Ascending aorta (tissue), 2 donors: ENCODE measurements at regions not wholly inside any gene's neighbourhood (a gene's known extent, or its start where the extent isn't known, plus 50 kb on each side); places are given as distances from the start of the nearest gene placed in this dataset.

Experiments used
- DNase-seq, 2 donors: peaks; one replicate each; pipeline ENCODE4 v3.0.0-alpha.2; 2019; ENCODE audit warnings: low spot score in 2 of 2
- H3K27ac ChIP-seq, 2 donors: fragments of 200-600 bp; sonication (generic); one replicate each; pipeline ENCODE4 v1.5.1; 2016 to 2017; ENCODE audit warnings: mild to moderate bottlenecking in 1 of 2
- H3K27me3 ChIP-seq: fragments of 200-600 bp; sonication (generic); one replicate; pipeline ENCODE4 v1.5.1; 2017
- H3K36me3 ChIP-seq, 2 donors: fragments of 200-600 bp; sonication (generic); one replicate each; pipeline ENCODE4 v1.5.1; 2016
- H3K4me1 ChIP-seq, 2 donors: fragments of 200-600 bp; sonication (generic); one replicate each; pipeline ENCODE4 v1.5.1; 2016 to 2017; ENCODE audit warnings: mild to moderate bottlenecking in 1 of 2
- H3K4me3 ChIP-seq, 2 donors: fragments of 200-600 bp; sonication (generic); one replicate each; pipeline ENCODE4 v1.5.1; 2016 to 2017; ENCODE audit warnings: mild to moderate bottlenecking in 1 of 2
- H3K9me3 ChIP-seq, 2 donors: fragments of 200-600 bp; sonication (generic); one replicate each; pipeline ENCODE4 v1.5.1; 2016
- intact Hi-C: fragments of 100-400 bp; cut with DNase I; formaldehyde crosslinking; loops from one replicate; pipeline ENCODE4 v1.15.1; 2023
- TF ChIP-seq, protein P1 (sequence below), 3 experiments: fragments of 200-600 bp in 2 of 3; fragments of 450-650 bp in 1 of 3; sonication (generic) in 2 of 3; IDR thresholded peaks; one replicate each; pipeline ENCODE4 v1.5.1; 2016 to 2019; ENCODE audit warnings: antibody characterized with exemption in 3 of 3, mild to moderate bottlenecking in 1 of 3, moderate library complexity in 1 of 3

DNA sequence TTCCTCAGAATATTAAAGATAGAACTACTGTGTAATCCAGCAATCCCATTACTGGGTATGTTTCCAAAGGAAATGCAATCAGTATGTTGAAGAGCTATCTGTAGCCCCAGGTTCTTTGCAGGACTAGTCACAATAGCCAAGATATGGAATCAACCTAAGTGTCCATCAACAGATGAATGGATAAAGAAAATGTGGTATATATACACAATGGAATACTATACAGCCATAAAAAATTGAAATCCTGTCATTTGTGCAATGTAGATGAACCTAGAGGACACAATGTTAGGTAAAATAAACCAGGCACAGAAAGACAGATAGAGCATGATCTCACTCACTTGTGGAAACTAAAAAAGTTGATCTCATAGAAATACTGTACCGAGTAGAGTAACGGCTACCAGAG lies 306.0 kb upstream of the MARCKS start:
- Histone ChIP-seq H3K27ac (no peak overlapping the region), H3K36me3 (no peaks in the 10 kb centered on the region), H3K4me1 (no peaks in the 10 kb centered on the region), H3K9me3 (peaks cover 0 to 6% of the 10 kb centered on the region in 2 donors), H3K4me3 (no peak overlapping the region), H3K27me3 (no peaks in the 10 kb centered on the region)
- intact Hi-C loops, result no loop called here
- TF ChIP-seq, protein P1, sequence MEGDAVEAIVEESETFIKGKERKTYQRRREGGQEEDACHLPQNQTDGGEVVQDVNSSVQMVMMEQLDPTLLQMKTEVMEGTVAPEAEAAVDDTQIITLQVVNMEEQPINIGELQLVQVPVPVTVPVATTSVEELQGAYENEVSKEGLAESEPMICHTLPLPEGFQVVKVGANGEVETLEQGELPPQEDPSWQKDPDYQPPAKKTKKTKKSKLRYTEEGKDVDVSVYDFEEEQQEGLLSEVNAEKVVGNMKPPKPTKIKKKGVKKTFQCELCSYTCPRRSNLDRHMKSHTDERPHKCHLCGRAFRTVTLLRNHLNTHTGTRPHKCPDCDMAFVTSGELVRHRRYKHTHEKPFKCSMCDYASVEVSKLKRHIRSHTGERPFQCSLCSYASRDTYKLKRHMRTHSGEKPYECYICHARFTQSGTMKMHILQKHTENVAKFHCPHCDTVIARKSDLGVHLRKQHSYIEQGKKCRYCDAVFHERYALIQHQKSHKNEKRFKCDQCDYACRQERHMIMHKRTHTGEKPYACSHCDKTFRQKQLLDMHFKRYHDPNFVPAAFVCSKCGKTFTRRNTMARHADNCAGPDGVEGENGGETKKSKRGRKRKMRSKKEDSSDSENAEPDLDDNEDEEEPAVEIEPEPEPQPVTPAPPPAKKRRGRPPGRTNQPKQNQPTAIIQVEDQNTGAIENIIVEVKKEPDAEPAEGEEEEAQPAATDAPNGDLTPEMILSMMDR (IDR thresholded peaks at IDR 0.05), result no peak
- no peak for DNase-seq

DNA sequence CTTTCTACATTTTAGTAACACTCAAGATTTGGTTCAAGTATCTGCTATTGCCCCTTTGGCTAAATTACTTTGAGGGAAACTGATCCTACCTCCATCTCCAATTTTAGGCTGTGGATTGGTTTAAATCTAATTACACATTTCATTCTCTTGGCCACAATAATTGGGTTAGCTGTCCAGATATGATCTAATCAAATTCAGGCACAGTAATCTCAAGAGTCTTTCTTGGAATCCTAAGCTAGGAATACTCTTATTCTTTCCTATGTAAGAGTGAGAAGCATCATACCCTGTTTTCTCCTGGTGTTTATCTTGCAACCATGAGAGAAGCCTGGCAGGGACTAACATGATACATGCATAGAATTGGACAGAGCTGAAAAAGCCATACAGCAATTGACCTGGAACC lies 300.4 kb upstream of the MARCKS start:
- Histone ChIP-seq H3K36me3 (no peaks in the 10 kb centered on the region), H3K4me1 (no peaks in the 10 kb centered on the region), H3K9me3 (no peaks in the 10 kb centered on the region), H3K4me3 (no peak overlapping the region), H3K27me3 (no peaks in the 10 kb centered on the region), H3K27ac (no peak overlapping the region)
- no peak for DNase-seq
- intact Hi-C loops, result no loop called here
- TF ChIP-seq, protein P1 (IDR thresholded peaks at IDR 0.05), result no peak

DNA sequence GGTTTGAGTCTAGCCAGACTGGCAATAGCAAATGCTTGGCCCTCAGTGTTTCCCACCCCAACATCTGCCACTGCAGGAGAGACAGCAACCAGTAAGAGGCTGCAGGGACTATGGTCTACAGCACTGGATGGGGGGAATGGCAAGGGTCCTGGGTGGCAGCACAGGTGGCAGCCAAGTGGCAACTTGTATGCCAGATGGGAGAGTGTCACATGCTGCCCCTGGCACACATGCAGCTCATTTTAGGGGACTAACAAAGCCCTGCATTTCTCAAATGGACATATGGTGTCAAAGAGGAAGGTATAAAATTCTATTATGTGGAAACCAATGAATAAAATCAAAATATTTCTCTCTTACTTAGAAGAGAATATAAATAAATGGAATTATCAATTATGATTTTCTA lies 298.7 kb upstream of the MARCKS start:
- Histone ChIP-seq H3K4me3 (no peak overlapping the region), H3K4me1 (no peaks in the 10 kb centered on the region), H3K27me3 (no peaks in the 10 kb centered on the region), H3K9me3 (no peaks in the 10 kb centered on the region), H3K27ac (no peak overlapping the region), H3K36me3 (no peaks in the 10 kb centered on the region)
- intact Hi-C loops, result no loop called here
- DNase-seq, result no peak
- TF ChIP-seq, protein P1 (IDR thresholded peaks at IDR 0.05), result no peak

DNA sequence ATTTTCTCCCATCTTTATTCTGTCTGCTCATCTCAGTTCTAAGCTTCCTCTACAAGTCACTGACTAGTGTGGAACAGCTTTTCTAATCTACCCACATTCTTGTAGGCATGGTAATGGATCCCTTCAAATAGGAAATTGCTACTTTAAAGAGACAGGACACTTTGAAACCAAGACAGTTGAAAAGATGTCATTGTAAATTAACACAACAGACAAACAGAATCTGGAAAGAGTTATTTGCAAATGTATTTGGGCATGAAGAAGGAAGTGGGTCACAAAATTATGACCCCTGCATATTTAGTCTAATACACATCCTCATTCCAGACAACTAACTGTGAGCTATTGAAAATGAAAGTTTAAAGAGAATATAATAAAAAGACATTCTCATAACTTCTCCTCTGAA lies 298.2 kb upstream of the MARCKS start:
- Histone ChIP-seq H3K9me3 (no peaks in the 10 kb centered on the region), H3K27ac (no peak overlapping the region), H3K36me3 (no peaks in the 10 kb centered on the region), H3K4me3 (no peak overlapping the region), H3K4me1 (no peaks in the 10 kb centered on the region), H3K27me3 (no peaks in the 10 kb centered on the region)
- TF ChIP-seq, protein P1 (IDR thresholded peaks at IDR 0.05), result no peak
- DNase-seq, result no peak
- intact Hi-C loops, result no loop called here

DNA sequence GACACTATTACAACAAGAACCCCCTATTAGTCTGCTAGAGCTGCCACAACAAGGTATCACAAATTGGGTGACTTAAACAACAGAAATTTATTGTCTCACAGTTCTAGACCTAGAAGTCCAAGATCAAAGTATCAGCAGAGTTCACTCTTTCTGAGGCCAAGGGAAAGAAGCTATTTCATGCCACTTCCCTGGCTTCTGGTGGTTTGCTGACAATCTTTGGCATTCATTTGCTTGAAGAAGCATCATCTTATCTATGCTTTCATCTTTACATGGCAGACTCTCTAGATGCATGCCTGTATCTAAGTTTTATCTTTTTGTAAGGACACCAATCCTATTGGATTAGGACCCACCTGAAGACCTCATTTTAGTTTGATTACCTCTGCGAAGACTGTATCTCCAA lies 296.8 kb upstream of the MARCKS start:
- H3K27me3 ChIP-seq, result no peaks in the 10 kb centered on the region
- no peaks in the 10 kb centered on the region for H3K36me3 ChIP-seq
- intact Hi-C loops, result no loop called here
- H3K27ac ChIP-seq, result no peak overlapping the region
- H3K9me3 ChIP-seq, result no peaks in the 10 kb centered on the region
- TF ChIP-seq, protein P1 (IDR thresholded peaks at IDR 0.05), result no peak
- H3K4me1 ChIP-seq, result no peaks in the 10 kb centered on the region
- H3K4me3 ChIP-seq, result no peak overlapping the region
- no peak for DNase-seq

DNA sequence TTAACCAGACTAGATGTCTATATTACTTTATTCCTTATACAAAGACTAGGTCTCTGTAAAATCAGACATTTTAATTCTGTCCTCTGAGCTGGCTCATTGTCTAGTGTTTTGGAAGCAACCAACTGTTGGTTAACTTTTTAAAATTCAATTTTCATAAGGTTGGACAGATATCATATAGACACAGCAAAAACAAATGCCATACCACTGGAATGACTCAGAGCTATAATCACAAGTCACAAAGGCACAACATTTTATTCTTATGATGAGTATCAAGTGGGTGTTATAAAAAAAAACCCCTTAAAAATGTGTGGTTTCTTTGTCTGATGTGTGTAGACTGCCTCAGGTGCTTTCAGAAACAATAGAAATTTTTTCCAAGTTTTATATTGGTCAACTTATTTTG lies 296.2 kb upstream of the MARCKS start:
- Histone ChIP-seq H3K4me1 (no peaks in the 10 kb centered on the region), H3K27ac (no peak overlapping the region), H3K4me3 (no peak overlapping the region), H3K27me3 (no peaks in the 10 kb centered on the region), H3K9me3 (no peaks in the 10 kb centered on the region), H3K36me3 (no peaks in the 10 kb centered on the region)
- DNase-seq, result no peak
- intact Hi-C loops, result no loop called here
- TF ChIP-seq, protein P1 (IDR thresholded peaks at IDR 0.05), result no peak
